GM12878 (cell line): ENCODE measurements at regions not wholly inside any gene's neighbourhood (a gene's known extent, or its start where the extent isn't known, plus 50 kb on each side); places are given as distances from the start of the nearest gene placed in this dataset.

Experiments
- ATAC-seq: fragments of 200-7000 bp; cut with Tn5 transposase; 3 replicates; pipeline ENCODE4 v1.9.1; 2020; ENCODE audit warnings: mild to moderate bottlenecking, moderate library complexity
- BruUV-seq: library from RNA; stranded (reverse); fragments of 400-500 nt; replicated peaks from 2 replicates; lab custom pipeline; 2021; lab: Mats Ljungman, UMichigan
- CTCF ChIA-PET: fragments of 300-600 bp; sonication (Branson Sonifier 250); formaldehyde crosslinking; extraction: SDS; loops from one replicate; lab custom pipeline; 2021; ENCODE audit warnings: inconsistent platforms; lab: Yijun Ruan, JAX
- POLR2A ChIA-PET: fragments of 350-600 bp; formaldehyde crosslinking; extraction: SDS; loops from one replicate; lab custom pipeline; 2021; ENCODE audit warnings: inconsistent platforms; lab: Charles Lee
- RAD21 ChIA-PET: fragments of 300-600 bp; sonication (Branson Sonifier 250); formaldehyde crosslinking; loops from one replicate; lab custom pipeline; 2023; ENCODE audit warnings: antibody characterized with exemption; ENCODE audit not compliant: unreplicated experiment; lab: Charles Lee
- SMC1A ChIA-PET: fragments of 300-600 bp; sonication (Branson Sonifier 250); formaldehyde crosslinking; loops from one replicate; lab custom pipeline; 2023; ENCODE audit not compliant: unreplicated experiment, uncharacterized antibody; lab: Charles Lee
- DNase-seq: peaks from one replicate; pipeline ENCODE4 v3.0.0-alpha.2; 2011; ENCODE audit warnings: low read depth, low spot score
- FAIRE-seq: peaks from 3 replicates; lab custom pipeline; 2011; peaks lifted over from hg19 to GRCh38; lab: Jason Lieb, UNC
- H2AFZ ChIP-seq: 2 replicates; pipeline ENCODE4 v1.6.0; 2011; ENCODE audit warnings: low read depth, low read length, control low read depth; ENCODE audit not compliant: control insufficient read depth
- H3K27ac ChIP-seq: 2 replicates; pipeline ENCODE4 v1.5.1; 2011; ENCODE audit warnings: control low read depth; ENCODE audit not compliant: control insufficient read depth, insufficient read depth
- H3K27me3 ChIP-seq, 2 experiments: replicated peaks in 1 of 2; 2 replicates each; pipeline versions ENCODE4 v1.6.0 to v1.6.1; 2011; ENCODE audit warnings: low read length in 1 of 2; ENCODE audit not compliant: control insufficient read depth in 2 of 2, insufficient read depth in 2 of 2
- H3K36me3 ChIP-seq, 2 experiments: 2 replicates each; pipeline ENCODE4 v1.5.1; 2011; ENCODE audit warnings: low read length in 1 of 2; ENCODE audit not compliant: control insufficient read depth in 2 of 2, insufficient read depth in 2 of 2
- H3K4me1 ChIP-seq: 2 replicates; pipeline ENCODE4 v1.6.1; 2011; ENCODE audit warnings: mild to moderate bottlenecking, low read length, moderate library complexity, mixed read lengths; ENCODE audit not compliant: control insufficient read depth, insufficient read depth
- H3K4me2 ChIP-seq: 2 replicates; pipeline ENCODE4 v1.6.0; 2011; ENCODE audit warnings: control low read depth; ENCODE audit not compliant: control insufficient read depth, insufficient read depth
- H3K4me3 ChIP-seq: fragments of 200-600 bp; sonication (generic); 2 replicates; pipeline ENCODE4 v1.5.1; 2016
- H3K79me2 ChIP-seq: 2 replicates; pipeline ENCODE4 v1.6.0; 2011; ENCODE audit warnings: low read length; ENCODE audit not compliant: control insufficient read depth, insufficient read depth
- H3K9ac ChIP-seq: 2 replicates; pipeline ENCODE4 v1.8.0; 2011; ENCODE audit warnings: low read length, control low read depth, mixed read lengths; ENCODE audit not compliant: control insufficient read depth, insufficient read depth
- H3K9me3 ChIP-seq: replicated peaks from 3 replicates; pipeline ENCODE4 v1.5.1; 2011; ENCODE audit warnings: mild to moderate bottlenecking, low read length; ENCODE audit not compliant: control insufficient read depth, insufficient read depth
- H4K20me1 ChIP-seq: 2 replicates; pipeline ENCODE4 v1.6.0; 2011; ENCODE audit not compliant: control insufficient read depth, insufficient read depth
- CHD4 ChIP-seq: fragments of 200-600 bp; sonication (generic); IDR thresholded peaks from 2 replicates; pipeline ENCODE4 v1.6.1; 2016; ENCODE audit warnings: mild to moderate bottlenecking
- EZH2 ChIP-seq: IDR thresholded peaks from 2 replicates; pipeline ENCODE4 v1.6.1; 2012; ENCODE audit warnings: low read depth, mild to moderate bottlenecking, control low read depth, inconsistent platforms, low read length, borderline replicate concordance; ENCODE audit not compliant: control insufficient read depth
- GATAD2B ChIP-seq: fragments of 450-650 bp; conservative IDR thresholded peaks from 2 replicates; pipeline ENCODE4 v1.6.1; 2017; ENCODE audit warnings: low read depth, mild to moderate bottlenecking, moderate library complexity
- NFIC ChIP-seq: IDR thresholded peaks from 2 replicates; pipeline ENCODE4 v1.6.1; 2012; ENCODE audit warnings: low read depth, mild to moderate bottlenecking, inconsistent platforms, low read length, moderate library complexity
- POU2F2 ChIP-seq: IDR thresholded peaks from 3 replicates; pipeline ENCODE4 v1.6.1; 2011; ENCODE audit warnings: low read depth, mild to moderate bottlenecking, low read length, borderline replicate concordance
- RBBP5 ChIP-seq: fragments of 200-600 bp; sonication (generic); conservative IDR thresholded peaks from 2 replicates; pipeline ENCODE4 v1.6.1; 2016
- SIN3A ChIP-seq: IDR thresholded peaks from 2 replicates; pipeline ENCODE4 v1.6.1; 2012; ENCODE audit warnings: low read depth, low read length, improper control_type of control experiment
- SMARCA5 ChIP-seq: fragments of 450-650 bp; IDR thresholded peaks from 2 replicates; pipeline ENCODE4 v1.6.1; 2017; ENCODE audit warnings: mild to moderate bottlenecking
- ZNF687 ChIP-seq: fragments of 450-650 bp; IDR thresholded peaks from 2 replicates; pipeline ENCODE4 v1.6.1; 2017; ENCODE audit warnings: mild to moderate bottlenecking, moderate library complexity
- WGBS: methylation state at CpG from one replicate; pipeline ENCODE4 v1.1.6; 2016; ENCODE audit warnings: low lambda C conversion rate; ENCODE audit not compliant: insufficient replicate concordance, insufficient coverage; ENCODE audit errors: missing lambda C conversion rate; 5-methylcytosine and 5-hydroxymethylcytosine counted together
- in situ Hi-C: fragments of 300-500 bp; cut with MboI; formaldehyde crosslinking; loops from 9 replicates; pipeline ENCODE4 v1.14.3; 2018; ENCODE audit warnings: mixed read lengths
- intact Hi-C: fragments of 100-400 bp; cut with micrococcal nuclease; formaldehyde crosslinking; loops from one replicate; pipeline ENCODE4 v1.14.2; 2022; ENCODE audit not compliant: unreplicated experiment

DNA sequence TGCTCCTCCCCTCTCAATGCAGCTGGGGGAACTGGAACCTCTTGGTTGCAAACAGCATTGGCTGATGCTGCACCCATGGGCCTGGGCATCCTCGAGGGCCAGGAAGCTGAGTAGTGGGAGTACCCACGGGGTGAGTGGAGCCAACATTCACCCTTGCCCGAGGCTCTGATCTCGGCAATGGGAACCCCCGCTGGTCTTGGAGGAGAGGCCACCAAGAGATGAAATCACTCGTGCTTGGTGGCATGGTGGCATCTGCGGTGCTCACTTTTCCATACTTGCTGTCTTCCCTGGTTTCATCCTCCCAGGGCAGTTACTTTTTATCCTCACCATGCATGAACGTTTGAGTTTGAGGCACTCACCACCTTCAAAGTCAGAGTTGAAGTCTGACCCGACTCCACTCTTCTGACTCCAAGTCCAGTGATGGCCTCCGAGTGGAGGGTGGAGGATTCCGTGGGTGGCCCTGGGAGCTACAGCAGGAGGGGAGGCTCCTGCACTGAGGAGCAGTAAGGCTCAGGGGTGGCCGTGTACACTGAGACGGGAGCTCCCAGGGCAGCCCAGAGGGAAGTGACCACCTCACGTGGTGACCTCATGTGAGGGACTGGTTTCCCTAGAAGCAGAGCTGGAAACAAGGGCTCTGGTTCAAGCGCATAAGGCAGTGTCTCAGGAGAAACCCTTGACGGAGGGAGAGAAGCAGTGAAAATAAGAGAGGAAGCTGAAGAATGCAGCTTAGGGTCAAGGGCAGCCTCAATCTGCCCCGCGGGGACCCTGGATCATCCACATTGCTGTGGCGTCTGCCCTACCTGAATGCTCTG is 349.1 kb downstream of the TCERG1L start:
- FAIRE-seq = no peak
- intact Hi-C loops (no loop called here), in situ Hi-C loops (no loop called here)
- H3K4me3 ChIP-seq = no peak overlapping the region
- no peak for ATAC-seq
- BruUV-seq = no TSS peak
- WGBS = 27% methylated on average over 19 of the region's 19 CpGs
- H3K9me3 ChIP-seq = no peaks in the 10 kb centered on the region
- TF ChIP-seq SIN3A (no peak), EZH2 (no peak), GATAD2B (no peak)
- no peaks in the 10 kb centered on the region for H3K79me2 ChIP-seq
- RAD21 ChIA-PET = no interaction called here
- H4K20me1 ChIP-seq = no peaks in the 10 kb centered on the region
- H3K27ac ChIP-seq = no peak overlapping the region
- POLR2A ChIA-PET = no interaction called here
- no peak for DNase-seq
- H3K4me2 ChIP-seq = no peak overlapping the region
- no peaks in the 10 kb centered on the region for H3K27me3 ChIP-seq
- no peaks in the 10 kb centered on the region for H3K4me1 ChIP-seq
- no peak overlapping the region for H2AFZ ChIP-seq
- CTCF ChIA-PET = no interaction called here
- SMC1A ChIA-PET = no interaction called here
- H3K36me3 ChIP-seq = no peaks in the 10 kb centered on the region
- H3K9ac ChIP-seq = no peak overlapping the region

- intact Hi-C loops = no loop called here
- ATAC-seq (no peak), DNase-seq (no peak), FAIRE-seq (no peak)
- Histone ChIP-seq H3K9me3 (no peaks in the 10 kb centered on the region), H3K36me3 (no peaks in the 10 kb centered on the region), H3K4me3 (no peak overlapping the region), H4K20me1 (no peaks in the 10 kb centered on the region), H2AFZ (no peak overlapping the region), H3K27me3 (no peaks in the 10 kb centered on the region), H3K27ac (no peak overlapping the region), H3K4me1 (no peaks in the 10 kb centered on the region), H3K4me2 (no peak overlapping the region), H3K79me2 (no peaks in the 10 kb centered on the region), H3K9ac (no peak overlapping the region)
- ChIA-PET SMC1A (no interaction called here), CTCF (no interaction called here), RAD21 (no interaction called here), POLR2A (no interaction called here)
- no TSS peak for BruUV-seq
- in situ Hi-C loops = no loop called here
- 45% methylated on average over 9 of the region's 9 CpGs for WGBS
- no peak for TF ChIP-seq SMARCA5
- TF ChIP-seq CHD4 = no peak
- TF ChIP-seq NFIC = no peak
- TF ChIP-seq RBBP5 = no peak
- TF ChIP-seq ZNF687 = no peak
- TF ChIP-seq POU2F2 = no peak
Measured at GRCh38 chr10:130963052-130963393, 348.5 kb downstream of the TCERG1L start.
